GM12865 (cell line): ENCODE measurements at regions not wholly inside any gene's neighbourhood (a gene's known extent, or its start where the extent isn't known, plus 50 kb on each side); places are given as distances from the start of the nearest gene placed in this dataset.

ENCODE experiments used
- DNase-seq: peaks from one replicate; pipeline ENCODE4 v3.0.0; 2010; ENCODE audit warnings: low read depth
- H3K4me3 ChIP-seq: 2 replicates; pipeline ENCODE4 v1.5.1; 2011; ENCODE audit warnings: mild to moderate bottlenecking, low read depth, low read length, control low read depth
- TF ChIP-seq, protein P1 (sequence below): IDR thresholded peaks from 2 replicates; pipeline ENCODE4 v1.5.1; 2011; ENCODE audit warnings: low read length, control low read depth, low read depth, inconsistent platforms; ENCODE audit not compliant: insufficient read depth; ENCODE audit errors: missing control alignments

DNA sequence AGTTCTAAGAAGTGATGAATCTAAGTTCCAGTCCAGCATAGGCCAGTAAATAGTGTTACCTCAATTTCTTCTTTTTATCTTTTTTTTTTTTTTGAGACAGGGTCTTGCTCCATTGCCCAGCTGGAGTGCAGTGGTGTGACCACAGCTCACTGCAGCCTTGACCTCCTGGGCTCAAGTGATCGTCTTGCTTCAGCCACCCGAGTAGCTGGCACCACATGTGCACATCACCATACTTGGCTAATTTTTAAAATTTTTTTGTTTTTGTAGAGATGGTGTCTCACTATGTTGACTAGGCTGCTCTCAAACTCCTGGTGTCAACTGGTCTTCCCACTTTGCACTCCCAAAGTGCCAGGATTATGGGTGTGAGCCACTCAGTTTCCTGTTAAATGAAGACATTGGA is 126.6 kb upstream of the LYZL2 start:
- TF ChIP-seq, protein P1, sequence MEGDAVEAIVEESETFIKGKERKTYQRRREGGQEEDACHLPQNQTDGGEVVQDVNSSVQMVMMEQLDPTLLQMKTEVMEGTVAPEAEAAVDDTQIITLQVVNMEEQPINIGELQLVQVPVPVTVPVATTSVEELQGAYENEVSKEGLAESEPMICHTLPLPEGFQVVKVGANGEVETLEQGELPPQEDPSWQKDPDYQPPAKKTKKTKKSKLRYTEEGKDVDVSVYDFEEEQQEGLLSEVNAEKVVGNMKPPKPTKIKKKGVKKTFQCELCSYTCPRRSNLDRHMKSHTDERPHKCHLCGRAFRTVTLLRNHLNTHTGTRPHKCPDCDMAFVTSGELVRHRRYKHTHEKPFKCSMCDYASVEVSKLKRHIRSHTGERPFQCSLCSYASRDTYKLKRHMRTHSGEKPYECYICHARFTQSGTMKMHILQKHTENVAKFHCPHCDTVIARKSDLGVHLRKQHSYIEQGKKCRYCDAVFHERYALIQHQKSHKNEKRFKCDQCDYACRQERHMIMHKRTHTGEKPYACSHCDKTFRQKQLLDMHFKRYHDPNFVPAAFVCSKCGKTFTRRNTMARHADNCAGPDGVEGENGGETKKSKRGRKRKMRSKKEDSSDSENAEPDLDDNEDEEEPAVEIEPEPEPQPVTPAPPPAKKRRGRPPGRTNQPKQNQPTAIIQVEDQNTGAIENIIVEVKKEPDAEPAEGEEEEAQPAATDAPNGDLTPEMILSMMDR: no peak
- no peak overlapping the region for H3K4me3 ChIP-seq
- no peak for DNase-seq

- H3K4me3 ChIP-seq: no peak overlapping the region
- DNase-seq: no peak
- TF ChIP-seq, protein P1: no peak
These were observed 125.9 kb upstream of the LYZL2 start for GRCh38 chr10:30755441-30755953.

DNA sequence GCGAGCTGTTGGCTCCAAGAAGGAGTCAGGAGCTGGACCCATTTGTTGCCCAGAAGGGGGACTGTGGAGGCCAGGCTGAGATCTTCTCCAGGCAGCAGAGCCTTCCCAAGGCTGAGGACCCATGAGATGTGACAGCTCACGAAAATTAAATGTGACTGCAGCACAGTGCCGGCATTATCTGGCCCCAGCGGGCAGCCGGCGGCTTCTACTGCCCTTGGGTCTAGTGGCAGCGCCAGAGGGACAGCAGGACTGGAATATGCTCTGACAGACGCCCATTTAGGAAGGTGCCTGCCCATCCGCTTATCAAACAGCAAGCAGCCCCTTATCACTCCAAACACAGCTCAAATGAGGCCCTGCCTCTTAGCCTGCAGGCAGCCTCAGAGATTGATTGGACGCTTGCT is 122.9 kb upstream of the LYZL2 start:
- TF ChIP-seq, protein P1: no peak
- DNase-seq: no peak
- H3K4me3 ChIP-seq: no peak overlapping the region

GRCh38 chr10:30751678-30752331 is 122.3 kb upstream of the LYZL2 start:
- DNase-seq: peak; percentile 90
- TF ChIP-seq, protein P1: peak; percentile 98
- no peak overlapping the region for H3K4me3 ChIP-seq

DNA sequence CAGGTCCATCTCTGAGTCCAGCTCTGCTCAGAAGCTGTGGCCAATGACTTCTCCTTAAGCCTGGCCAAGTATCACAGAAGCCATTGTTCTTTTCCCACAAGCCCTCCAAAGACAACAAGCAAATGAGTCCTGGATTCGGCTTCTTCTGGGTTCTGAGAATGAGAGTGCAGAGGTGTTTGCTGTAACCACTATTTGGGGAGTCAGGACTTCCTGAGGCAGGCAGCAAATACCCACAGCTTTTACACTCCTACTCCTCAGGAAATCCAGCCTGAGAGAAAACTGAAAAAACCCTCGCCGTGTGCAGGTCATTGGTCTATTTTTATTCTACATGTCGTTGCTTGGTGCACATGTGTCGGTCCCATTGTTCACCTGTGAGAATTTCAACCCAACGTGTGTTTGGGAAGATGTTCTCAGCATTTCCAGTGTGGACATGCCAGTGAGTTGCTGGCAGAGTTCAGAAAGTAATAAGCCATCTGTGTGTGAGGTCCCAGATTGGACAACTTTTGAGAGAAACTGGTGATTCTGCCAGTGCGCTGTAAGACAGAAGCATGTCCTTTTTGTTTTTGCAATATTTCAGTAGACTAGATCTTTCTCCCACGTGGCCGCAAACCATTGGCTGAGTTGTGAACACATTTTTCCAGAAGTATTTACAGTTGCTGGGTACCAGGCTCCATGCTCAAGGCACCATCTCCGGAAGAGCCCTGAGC is 121.6 kb upstream of the LYZL2 start:
- H3K4me3 ChIP-seq: no peak overlapping the region
- DNase-seq: peak; percentile 81
- TF ChIP-seq, protein P1: no peak

GRCh38 chr10:30749385-30749784 is 119.8 kb upstream of the LYZL2 start:
- no peak for DNase-seq
- TF ChIP-seq, protein P1: no peak
- H3K4me3 ChIP-seq: no peak overlapping the region
